ENCODE measurements at regions not wholly inside any gene's neighbourhood (a gene's known extent, or its start where the extent isn't known, plus 50 kb on each side); places are given as distances from the start of the nearest gene placed in this dataset.

- TF ChIP-seq CTCF (conservative IDR thresholded peaks at IDR 0.05; ENCODE audit: low read length), result no peak
- TF ChIP-seq EZH2phosphoT487 (IDR thresholded peaks at IDR 0.05; ENCODE audit: borderline replicate concordance, low read depth, low read length), result no peak
These were observed 179.7 kb downstream of the TRIB2 start for GRCh38 chr2:12896318-12896982.
